A549 (cell line): ENCODE measurements at regions not wholly inside any gene's neighbourhood (a gene's known extent, or its start where the extent isn't known, plus 50 kb on each side); places are given as distances from the start of the nearest gene placed in this dataset.
A peak's percentile ranks its signal among the peaks of the same experiment; 100 is the strongest.

Source experiments
- ATAC-seq, 2 experiments: fragments of 200-7000 bp in 1 of 2; fragments of >200 bp in 1 of 2; cut with Nextera tagmentation in 1 of 2; cut with Tn5 transposase in 1 of 2; 3 replicates each; pipeline versions ENCODE4 v1.8.0 to v1.9.1; 2018 to 2020; ENCODE audit warnings: mild to moderate bottlenecking in 1 of 2, moderate library complexity in 1 of 2
- CTCF ChIA-PET: fragments of 300-600 bp; sonication (Branson Sonifier 250); formaldehyde crosslinking; extraction: SDS; loops from one replicate; lab custom pipeline; 2021; ENCODE audit warnings: antibody characterized with exemption, inconsistent platforms; lab: Yijun Ruan, JAX
- POLR2A ChIA-PET: fragments of 350-600 bp; formaldehyde crosslinking; extraction: SDS; loops from one replicate; lab custom pipeline; 2021; ENCODE audit warnings: antibody characterized with exemption, inconsistent platforms; lab: Yijun Ruan, JAX
- DNase-seq, 2 experiments: peaks; one replicate each; pipeline versions ENCODE4 v3.0.0 to v3.0.0-alpha.2; 2011 to 2016; ENCODE audit warnings: low read depth in 1 of 2, low spot score in 1 of 2
- FAIRE-seq: peaks from 2 replicates; lab custom pipeline; 2011; peaks lifted over from hg19 to GRCh38; lab: Jason Lieb, UNC
- H3K27ac ChIP-seq, 2 experiments: fragments of >200 bp; sonication (Bioruptor Twin); formaldehyde crosslinking; 3 replicates each; pipeline ENCODE4 v1.5.1; 2016 to 2017
- H3K4me1 ChIP-seq: fragments of >200 bp; sonication (Bioruptor Twin); formaldehyde crosslinking; 3 replicates; pipeline ENCODE4 v1.6.1; 2016
- H3K4me2 ChIP-seq: fragments of >200 bp; sonication (Bioruptor Twin); formaldehyde crosslinking; 3 replicates; pipeline ENCODE4 v1.6.1; 2016
- H3K4me3 ChIP-seq: fragments of >200 bp; sonication (Bioruptor Twin); formaldehyde crosslinking; 3 replicates; pipeline ENCODE4 v1.5.1; 2016
- H3K9me3 ChIP-seq: fragments of >200 bp; sonication (Bioruptor Twin); formaldehyde crosslinking; 3 replicates; pipeline ENCODE4 v1.6.1; 2016
- EP300 ChIP-seq, 2 experiments: fragments of >200 bp; sonication (Bioruptor Twin); formaldehyde crosslinking; IDR thresholded peaks; 2 replicates in 1 of 2; 3 replicates in 1 of 2; pipeline ENCODE4 v1.6.1; 2016 to 2017
- GATA3 ChIP-seq: IDR thresholded peaks from 2 replicates; pipeline ENCODE4 v1.6.1; 2012; ENCODE audit warnings: borderline replicate concordance
- HDAC2 ChIP-seq: fragments of 200-600 bp; sonication (generic); IDR thresholded peaks from 2 replicates; pipeline ENCODE4 v1.6.1; 2016
- HOXB13 ChIP-seq: fragments of 250-450 bp; sonication (Bioruptor Pico); IDR thresholded peaks from 2 replicates; pipeline ENCODE4 v1.5.0; 2020; ENCODE audit warnings: low read depth, mild to moderate bottlenecking, moderate library complexity
- HOXB5 ChIP-seq: fragments of 250-450 bp; sonication (Bioruptor Pico); IDR thresholded peaks from 2 replicates; pipeline ENCODE4 v1.5.0; 2020; ENCODE audit warnings: mild to moderate bottlenecking, moderate library complexity
- KDM1A ChIP-seq: fragments of 200-600 bp; sonication (generic); IDR thresholded peaks from 2 replicates; pipeline ENCODE4 v1.6.1; 2016; ENCODE audit warnings: low read depth, mild to moderate bottlenecking
- MAZ ChIP-seq: fragments of 150-350 bp; IDR thresholded peaks from 2 replicates; pipeline ENCODE4 v1.6.1; 2014; ENCODE audit warnings: antibody characterized with exemption, low read depth, low read length, borderline replicate concordance
- PHF8 ChIP-seq: fragments of 200-600 bp; sonication (generic); IDR thresholded peaks from 2 replicates; pipeline ENCODE4 v1.6.1; 2016; ENCODE audit warnings: low read depth, mild to moderate bottlenecking, antibody characterized with exemption, moderate library complexity, borderline replicate concordance
- RAD21 ChIP-seq, 2 experiments: fragments of >200 bp in 1 of 2; sonication (Bioruptor Twin) in 1 of 2; formaldehyde crosslinking in 1 of 2; IDR thresholded peaks in 1 of 2; conservative IDR thresholded peaks in 1 of 2; 2 replicates in 1 of 2; 3 replicates in 1 of 2; pipeline ENCODE4 v1.6.1; 2012 to 2018; ENCODE audit warnings: inconsistent platforms in 1 of 2
- RARB ChIP-seq: fragments of 250-450 bp; sonication (Bioruptor Pico); IDR thresholded peaks from 2 replicates; pipeline ENCODE4 v1.8.0; 2021; ENCODE audit warnings: mild to moderate bottlenecking, moderate library complexity
- SMC3 ChIP-seq: fragments of >200 bp; sonication (Bioruptor Twin); formaldehyde crosslinking; IDR thresholded peaks from 3 replicates; pipeline ENCODE4 v1.6.1; 2018; ENCODE audit warnings: inconsistent platforms
- TP53 ChIP-seq: fragments of 250-450 bp; sonication (Bioruptor Pico); IDR thresholded peaks from 2 replicates; pipeline ENCODE4 v1.5.0; 2021; ENCODE audit warnings: mild to moderate bottlenecking, moderate library complexity
- ZC3H11A ChIP-seq: fragments of 450-650 bp; IDR thresholded peaks from 2 replicates; pipeline ENCODE4 v1.6.1; 2014; ENCODE audit warnings: antibody characterized with exemption, mild to moderate bottlenecking
- ZNF302 ChIP-seq: fragments of 250-450 bp; sonication (Bioruptor Pico); IDR thresholded peaks from 2 replicates; pipeline ENCODE4 v1.9.0; 2021; ENCODE audit warnings: inconsistent platforms, mild to moderate bottlenecking, moderate library complexity
- WGBS: methylation state at CpG from one replicate; pipeline ENCODE4 v1.1.6; 2017; ENCODE audit errors: missing lambda C conversion rate; 5-methylcytosine and 5-hydroxymethylcytosine counted together
- TF ChIP-seq, protein P1 (sequence below): fragments of 250-450 bp; sonication (Bioruptor Pico); IDR thresholded peaks from 2 replicates; pipeline ENCODE4 v1.5.0; 2020; ENCODE audit warnings: low read depth, mild to moderate bottlenecking, moderate library complexity
- TF ChIP-seq, protein P2 (sequence below): fragments of 200-600 bp; sonication (generic); IDR thresholded peaks from 2 replicates; pipeline ENCODE4 v1.6.1; 2016; ENCODE audit warnings: antibody characterized with exemption, mild to moderate bottlenecking, moderate library complexity
- TF ChIP-seq, protein P3 (sequence below): fragments of >200 bp; sonication (Bioruptor Twin); formaldehyde crosslinking; IDR thresholded peaks from 3 replicates; pipeline ENCODE4 v1.5.1; 2016
- TF ChIP-seq, protein P4 (sequence below): fragments of 450-650 bp; IDR thresholded peaks from 2 replicates; pipeline ENCODE4 v1.6.1; 2014; ENCODE audit warnings: antibody characterized with exemption
- TF ChIP-seq, protein P5 (sequence below): fragments of >200 bp; sonication (Bioruptor Twin); formaldehyde crosslinking; IDR thresholded peaks from 3 replicates; pipeline ENCODE4 v1.6.1; 2016
- TF ChIP-seq, protein P6 (sequence below): fragments of >200 bp; sonication (Bioruptor Twin); formaldehyde crosslinking; IDR thresholded peaks from 2 replicates; pipeline ENCODE4 v1.6.1; 2016

DNA sequence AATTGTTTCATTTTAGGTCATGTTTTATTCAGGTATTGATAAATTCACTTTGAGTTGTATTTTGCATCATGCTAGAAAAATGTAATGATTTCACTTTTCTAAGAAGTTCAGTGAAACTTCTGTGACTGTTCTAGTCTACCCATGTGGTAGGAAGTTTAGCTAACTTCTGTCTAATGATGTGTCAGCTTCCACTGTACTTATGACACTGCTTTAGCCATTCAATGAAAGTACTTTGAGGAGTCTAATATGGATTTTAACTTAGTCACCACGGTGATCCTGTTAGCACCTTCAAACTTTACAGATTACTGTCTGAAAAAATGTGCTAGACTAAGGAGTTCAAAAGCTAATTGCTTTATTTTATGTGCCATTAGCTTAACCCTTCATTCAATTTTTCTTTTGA lies 1510.5 kb upstream of the CDH9 start:
- WGBS, result 4% methylated on average over 1 of the region's 1 CpG
- TF ChIP-seq TP53 (CRISPR knock-in tag) (no peak), RAD21 (conservative IDR thresholded peaks at IDR 0.05 in 1 of 2, IDR thresholded peaks at IDR 0.05 in 1 of 2) (no peak), EP300 (IDR thresholded peaks at IDR 0.05) (no peak), RARB (no peak), HOXB5 (no peak)
- TF ChIP-seq, protein P1, sequence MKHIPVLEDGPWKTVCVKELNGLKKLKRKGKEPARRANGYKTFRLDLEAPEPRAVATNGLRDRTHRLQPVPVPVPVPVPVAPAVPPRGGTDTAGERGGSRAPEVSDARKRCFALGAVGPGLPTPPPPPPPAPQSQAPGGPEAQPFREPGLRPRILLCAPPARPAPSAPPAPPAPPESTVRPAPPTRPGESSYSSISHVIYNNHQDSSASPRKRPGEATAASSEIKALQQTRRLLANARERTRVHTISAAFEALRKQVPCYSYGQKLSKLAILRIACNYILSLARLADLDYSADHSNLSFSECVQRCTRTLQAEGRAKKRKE (CRISPR knock-in tag), result no peak
- TF ChIP-seq, protein P2, sequence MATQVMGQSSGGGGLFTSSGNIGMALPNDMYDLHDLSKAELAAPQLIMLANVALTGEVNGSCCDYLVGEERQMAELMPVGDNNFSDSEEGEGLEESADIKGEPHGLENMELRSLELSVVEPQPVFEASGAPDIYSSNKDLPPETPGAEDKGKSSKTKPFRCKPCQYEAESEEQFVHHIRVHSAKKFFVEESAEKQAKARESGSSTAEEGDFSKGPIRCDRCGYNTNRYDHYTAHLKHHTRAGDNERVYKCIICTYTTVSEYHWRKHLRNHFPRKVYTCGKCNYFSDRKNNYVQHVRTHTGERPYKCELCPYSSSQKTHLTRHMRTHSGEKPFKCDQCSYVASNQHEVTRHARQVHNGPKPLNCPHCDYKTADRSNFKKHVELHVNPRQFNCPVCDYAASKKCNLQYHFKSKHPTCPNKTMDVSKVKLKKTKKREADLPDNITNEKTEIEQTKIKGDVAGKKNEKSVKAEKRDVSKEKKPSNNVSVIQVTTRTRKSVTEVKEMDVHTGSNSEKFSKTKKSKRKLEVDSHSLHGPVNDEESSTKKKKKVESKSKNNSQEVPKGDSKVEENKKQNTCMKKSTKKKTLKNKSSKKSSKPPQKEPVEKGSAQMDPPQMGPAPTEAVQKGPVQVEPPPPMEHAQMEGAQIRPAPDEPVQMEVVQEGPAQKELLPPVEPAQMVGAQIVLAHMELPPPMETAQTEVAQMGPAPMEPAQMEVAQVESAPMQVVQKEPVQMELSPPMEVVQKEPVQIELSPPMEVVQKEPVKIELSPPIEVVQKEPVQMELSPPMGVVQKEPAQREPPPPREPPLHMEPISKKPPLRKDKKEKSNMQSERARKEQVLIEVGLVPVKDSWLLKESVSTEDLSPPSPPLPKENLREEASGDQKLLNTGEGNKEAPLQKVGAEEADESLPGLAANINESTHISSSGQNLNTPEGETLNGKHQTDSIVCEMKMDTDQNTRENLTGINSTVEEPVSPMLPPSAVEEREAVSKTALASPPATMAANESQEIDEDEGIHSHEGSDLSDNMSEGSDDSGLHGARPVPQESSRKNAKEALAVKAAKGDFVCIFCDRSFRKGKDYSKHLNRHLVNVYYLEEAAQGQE, result no peak
- TF ChIP-seq, protein P3, sequence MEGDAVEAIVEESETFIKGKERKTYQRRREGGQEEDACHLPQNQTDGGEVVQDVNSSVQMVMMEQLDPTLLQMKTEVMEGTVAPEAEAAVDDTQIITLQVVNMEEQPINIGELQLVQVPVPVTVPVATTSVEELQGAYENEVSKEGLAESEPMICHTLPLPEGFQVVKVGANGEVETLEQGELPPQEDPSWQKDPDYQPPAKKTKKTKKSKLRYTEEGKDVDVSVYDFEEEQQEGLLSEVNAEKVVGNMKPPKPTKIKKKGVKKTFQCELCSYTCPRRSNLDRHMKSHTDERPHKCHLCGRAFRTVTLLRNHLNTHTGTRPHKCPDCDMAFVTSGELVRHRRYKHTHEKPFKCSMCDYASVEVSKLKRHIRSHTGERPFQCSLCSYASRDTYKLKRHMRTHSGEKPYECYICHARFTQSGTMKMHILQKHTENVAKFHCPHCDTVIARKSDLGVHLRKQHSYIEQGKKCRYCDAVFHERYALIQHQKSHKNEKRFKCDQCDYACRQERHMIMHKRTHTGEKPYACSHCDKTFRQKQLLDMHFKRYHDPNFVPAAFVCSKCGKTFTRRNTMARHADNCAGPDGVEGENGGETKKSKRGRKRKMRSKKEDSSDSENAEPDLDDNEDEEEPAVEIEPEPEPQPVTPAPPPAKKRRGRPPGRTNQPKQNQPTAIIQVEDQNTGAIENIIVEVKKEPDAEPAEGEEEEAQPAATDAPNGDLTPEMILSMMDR, result no peak
- DNase-seq (no peak), FAIRE-seq (peak; percentile 65), ATAC-seq (no peak)
- H3K27ac ChIP-seq, result no peak overlapping the region
- no peak overlapping the region for H3K4me2 ChIP-seq
- POLR2A ChIA-PET, result no interaction called here
- no peaks in the 10 kb centered on the region for H3K4me1 ChIP-seq
- CTCF ChIA-PET, result no interaction called here
- H3K9me3 ChIP-seq, result no peaks in the 10 kb centered on the region
- no peak overlapping the region for H3K4me3 ChIP-seq

DNA sequence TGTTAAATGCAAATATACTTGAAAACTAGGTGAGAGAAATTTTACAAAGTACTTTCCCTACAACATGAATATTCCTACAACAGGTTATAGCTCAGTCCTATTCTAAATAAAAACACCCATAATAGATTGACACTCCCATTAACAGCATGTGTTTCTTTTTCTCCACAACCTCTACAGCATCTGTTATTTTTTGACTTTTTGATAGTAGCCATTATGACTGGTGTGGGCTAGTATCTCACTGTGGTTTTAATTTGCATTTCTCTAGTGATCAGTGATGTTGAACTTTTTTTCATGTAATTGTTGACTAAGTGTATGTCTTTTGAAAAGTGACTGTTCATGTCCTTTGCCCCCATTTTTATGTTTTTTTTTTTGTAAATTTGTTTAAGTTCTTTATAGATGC lies 1506.1 kb upstream of the CDH9 start:
- FAIRE-seq, result no peak
- no peak for ATAC-seq
- no peaks in the 10 kb centered on the region for H3K4me1 ChIP-seq
- H3K4me3 ChIP-seq, result no peak overlapping the region
- POLR2A ChIA-PET, result no interaction called here
- no peak for DNase-seq
- H3K27ac ChIP-seq, result no peak overlapping the region
- no peak for TF ChIP-seq PHF8
- no peak for TF ChIP-seq HOXB5
- TF ChIP-seq, all 56 proteins: peak for 0
- CTCF ChIA-PET, result no interaction called here
- Histone ChIP-seq H3K9me3 (0 out of 3 replicates have a peak, but pooled peaks cover 2% of the 10 kb centered on the region), H3K4me2 (no peak overlapping the region)

DNA sequence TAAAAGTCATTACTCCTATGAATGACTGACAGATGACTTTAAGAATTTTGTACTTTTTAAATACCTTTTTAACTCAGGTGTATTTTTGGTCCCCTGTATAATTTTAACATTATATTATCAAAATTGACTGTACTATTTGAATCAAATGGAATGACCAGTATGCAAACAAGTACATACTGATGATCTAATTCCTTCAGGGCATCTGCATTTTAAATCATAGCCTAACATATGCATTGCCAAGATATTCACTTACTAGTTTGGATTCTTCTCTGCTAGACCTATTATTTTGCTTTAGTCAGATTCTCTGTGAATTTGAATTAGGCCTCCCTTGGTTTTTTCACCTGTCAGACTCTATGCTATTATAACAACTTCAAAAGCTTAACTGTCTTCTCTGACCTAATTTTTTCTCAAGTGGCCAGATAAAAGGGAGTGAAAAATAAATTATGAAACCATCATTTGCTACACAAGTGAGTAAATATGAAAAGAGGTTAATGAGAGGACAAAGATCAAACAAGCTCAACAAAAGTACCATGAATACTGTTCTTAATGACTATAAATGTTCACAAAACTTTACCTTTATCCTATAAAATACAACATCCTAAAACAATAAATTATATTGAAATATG lies 1505.2 kb upstream of the CDH9 start:
- FAIRE-seq, result no peak
- Histone ChIP-seq H3K4me1 (no peaks in the 10 kb centered on the region), H3K4me3 (no peak overlapping the region)
- no peak for TF ChIP-seq PHF8
- TF ChIP-seq, protein P4, sequence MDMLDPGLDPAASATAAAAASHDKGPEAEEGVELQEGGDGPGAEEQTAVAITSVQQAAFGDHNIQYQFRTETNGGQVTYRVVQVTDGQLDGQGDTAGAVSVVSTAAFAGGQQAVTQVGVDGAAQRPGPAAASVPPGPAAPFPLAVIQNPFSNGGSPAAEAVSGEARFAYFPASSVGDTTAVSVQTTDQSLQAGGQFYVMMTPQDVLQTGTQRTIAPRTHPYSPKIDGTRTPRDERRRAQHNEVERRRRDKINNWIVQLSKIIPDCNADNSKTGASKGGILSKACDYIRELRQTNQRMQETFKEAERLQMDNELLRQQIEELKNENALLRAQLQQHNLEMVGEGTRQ, result no peak
- TF ChIP-seq KDM1A, result no peak
- no peak for TF ChIP-seq ZNF302 (CRISPR knock-in tag)
- TF ChIP-seq HOXB13 (CRISPR knock-in tag), result no peak
- TF ChIP-seq SMC3, result no peak
- no peak for TF ChIP-seq MAZ
- TF ChIP-seq, protein P5, sequence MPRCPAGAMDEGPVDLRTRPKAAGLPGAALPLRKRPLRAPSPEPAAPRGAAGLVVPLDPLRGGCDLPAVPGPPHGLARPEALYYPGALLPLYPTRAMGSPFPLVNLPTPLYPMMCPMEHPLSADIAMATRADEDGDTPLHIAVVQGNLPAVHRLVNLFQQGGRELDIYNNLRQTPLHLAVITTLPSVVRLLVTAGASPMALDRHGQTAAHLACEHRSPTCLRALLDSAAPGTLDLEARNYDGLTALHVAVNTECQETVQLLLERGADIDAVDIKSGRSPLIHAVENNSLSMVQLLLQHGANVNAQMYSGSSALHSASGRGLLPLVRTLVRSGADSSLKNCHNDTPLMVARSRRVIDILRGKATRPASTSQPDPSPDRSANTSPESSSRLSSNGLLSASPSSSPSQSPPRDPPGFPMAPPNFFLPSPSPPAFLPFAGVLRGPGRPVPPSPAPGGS, result no peak
- TF ChIP-seq, protein P6, sequence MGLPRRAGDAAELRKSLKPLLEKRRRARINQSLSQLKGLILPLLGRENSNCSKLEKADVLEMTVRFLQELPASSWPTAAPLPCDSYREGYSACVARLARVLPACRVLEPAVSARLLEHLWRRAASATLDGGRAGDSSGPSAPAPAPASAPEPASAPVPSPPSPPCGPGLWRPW, result no peak
- TF ChIP-seq HDAC2, result no peak
- TF ChIP-seq GATA3, result no peak
- no peak for TF ChIP-seq ZC3H11A
- TF ChIP-seq, all 56 proteins: peak for 0
- DNase-seq (no peak), ATAC-seq (no peak)
- 0 out of 3 replicates have a peak, but pooled peaks cover 2% of the 10 kb centered on the region for H3K9me3 ChIP-seq
- H3K4me2 ChIP-seq, result no peak overlapping the region
- H3K27ac ChIP-seq, result no peak overlapping the region
- POLR2A ChIA-PET, result no interaction called here
- CTCF ChIA-PET, result no interaction called here
